ENCODE measurements at regions not wholly inside any gene's neighbourhood (a gene's known extent, or its start where the extent isn't known, plus 50 kb on each side); places are given as distances from the start of the nearest gene placed in this dataset.
"Not testable (repeated sequence)": the region's sequence is repeated elsewhere in the genome, so short reads cannot be mapped to it uniquely, and the experiment has no call there.

GRCh38 chr2:7154656-7155055 is 237.4 kb downstream of the RNF144A start:
- no peak for DNase-seq

- DNase-seq: no peak
These were observed 244.3 kb downstream of the RNF144A start for GRCh38 chr2:7161501-7161900.

GRCh38 chr2:7165736-7166135 is 248.5 kb downstream of the RNF144A start:
- DNase-seq: no peak

GRCh38 chr2:7167801-7168411 is 250.7 kb downstream of the RNF144A start:
- no peak for DNase-seq

GRCh38 chr2:7169593-7169992 is 252.4 kb downstream of the RNF144A start:
- DNase-seq: no peak

- DNase-seq: not testable (repeated sequence)
These were observed 261.8 kb downstream of the RNF144A start for GRCh38 chr2:7178996-7179395.

- DNase-seq: no peak
These were observed 263.6 kb downstream of the RNF144A start for GRCh38 chr2:7180638-7181370.

- DNase-seq: no peak
These were observed 265.3 kb downstream of the RNF144A start for GRCh38 chr2:7182525-7182924.

- DNase-seq: no peak
These were observed 271.9 kb downstream of the RNF144A start for GRCh38 chr2:7189106-7189505.

- no peak for DNase-seq
These were observed 273.5 kb downstream of the RNF144A start for GRCh38 chr2:7190587-7191324.

GRCh38 chr2:7191932-7192331 is 274.7 kb downstream of the RNF144A start:
- DNase-seq: no peak

GRCh38 chr2:7193457-7193856 is 276.2 kb downstream of the RNF144A start:
- no peak for DNase-seq

GRCh38 chr2:7194950-7195349 is 277.7 kb downstream of the RNF144A start:
- no peak for DNase-seq

GRCh38 chr2:7196883-7197282 is 279.7 kb downstream of the RNF144A start:
- DNase-seq: no peak

- no peak for DNase-seq
These were observed 284.6 kb downstream of the RNF144A start for GRCh38 chr2:7201851-7202250.

- peak; percentile 37 for DNase-seq
These were observed 285.9 kb downstream of the RNF144A start for GRCh38 chr2:7203056-7203467.

GRCh38 chr2:7205151-7205830 is 288.1 kb downstream of the RNF144A start:
- DNase-seq: no peak

GRCh38 chr2:7206111-7206810 is 289.0 kb downstream of the RNF144A start:
- DNase-seq: no peak

GRCh38 chr2:7207631-7208030 is 290.4 kb downstream of the RNF144A start:
- DNase-seq: no peak

GRCh38 chr2:7209757-7210555 is 292.7 kb downstream of the RNF144A start:
- DNase-seq: no peak

- DNase-seq: no peak
These were observed 293.5 kb downstream of the RNF144A start for GRCh38 chr2:7210712-7211111.

GRCh38 chr2:7225848-7226247 is 308.6 kb downstream of the RNF144A start:
- no peak for DNase-seq

All from CD4-positive, alpha-beta T cell treated with Interferon gamma for 1 hour (primary cell).